HG02763 (cell line): ENCODE measurements at regions not wholly inside any gene's neighbourhood (a gene's known extent, or its start where the extent isn't known, plus 50 kb on each side); places are given as distances from the start of the nearest gene placed in this dataset.
"Not testable (repeated sequence)": the region's sequence is repeated elsewhere in the genome, so short reads cannot be mapped to it uniquely, and the experiment has no call there.

ENCODE experiments used
- ATAC-seq: cut with Tn5 transposase; IDR thresholded peaks from one replicate; pipeline ENCODE4 v1.9.1; 2021; ENCODE audit warnings: mild to moderate bottlenecking, moderate library complexity; ENCODE audit not compliant: unreplicated experiment

DNA sequence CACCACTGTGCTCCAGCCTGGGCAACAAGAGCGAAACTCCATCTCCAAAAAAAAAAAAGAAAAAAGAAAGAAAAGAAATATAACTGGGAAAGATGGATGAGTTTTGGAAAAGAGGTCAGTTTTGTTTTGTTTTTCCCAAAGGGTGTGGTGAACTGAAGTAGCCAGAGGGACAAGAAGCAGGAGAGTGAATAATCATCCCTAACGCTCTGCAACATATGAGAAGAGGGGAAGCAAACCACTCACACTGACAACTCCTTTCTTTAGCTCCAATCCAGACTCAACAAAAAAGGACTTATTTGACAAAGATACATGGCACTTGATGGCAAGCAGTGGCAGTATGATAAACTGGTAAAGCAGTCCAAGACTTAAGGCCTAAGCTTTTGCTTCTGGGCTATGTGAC is 176.1 kb upstream of the HMHB1 start:
- no peak for ATAC-seq

DNA sequence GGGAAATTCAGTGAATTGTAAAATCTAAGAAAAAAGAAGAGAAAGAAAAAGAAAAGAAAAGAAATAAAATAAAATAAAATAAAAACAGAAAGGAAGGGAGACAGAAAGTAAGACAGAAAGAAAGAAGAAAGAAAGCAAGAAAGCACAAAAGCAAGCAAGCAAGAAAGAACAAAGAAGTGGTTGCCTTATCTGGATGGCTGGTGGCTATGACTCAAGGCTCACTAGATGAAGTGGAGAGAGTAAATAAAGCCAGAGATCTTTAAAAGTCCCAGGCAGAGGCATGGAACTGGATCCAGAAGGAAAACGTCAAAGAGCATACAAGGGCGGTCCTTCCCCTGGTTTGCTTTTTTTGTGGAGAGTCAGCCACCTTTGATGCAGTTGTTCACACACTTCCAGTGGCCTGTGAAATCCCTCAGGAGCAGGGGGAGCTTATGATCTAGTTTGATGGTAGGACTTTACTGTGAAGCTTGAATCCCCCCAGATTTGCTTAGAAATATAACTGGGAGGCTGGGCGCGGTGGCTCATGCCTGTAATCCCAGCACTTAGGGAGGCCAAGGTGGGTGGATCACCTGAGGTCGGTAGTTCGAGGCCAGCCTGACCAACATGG is 176.7 kb upstream of the HMHB1 start:
- ATAC-seq, result no peak

DNA sequence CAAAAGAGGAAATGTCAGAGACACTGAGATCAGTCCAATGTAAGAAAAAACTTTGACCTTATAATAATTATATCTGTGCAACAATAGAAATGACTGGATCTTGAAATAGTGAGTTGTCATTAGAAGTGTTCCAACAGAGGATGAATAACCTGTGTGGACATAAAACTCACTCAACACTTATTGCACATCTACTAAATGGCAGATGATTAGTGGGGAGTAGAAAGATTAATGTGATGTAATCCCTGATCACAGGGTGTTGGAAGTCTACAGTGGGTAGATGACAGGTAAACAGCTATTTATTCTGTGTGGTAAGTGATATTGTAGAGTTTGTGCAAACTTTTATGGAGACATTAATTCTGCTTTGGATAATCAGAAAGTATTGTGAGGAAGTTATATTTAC is 177.3 kb upstream of the HMHB1 start:
- ATAC-seq, result no peak

DNA sequence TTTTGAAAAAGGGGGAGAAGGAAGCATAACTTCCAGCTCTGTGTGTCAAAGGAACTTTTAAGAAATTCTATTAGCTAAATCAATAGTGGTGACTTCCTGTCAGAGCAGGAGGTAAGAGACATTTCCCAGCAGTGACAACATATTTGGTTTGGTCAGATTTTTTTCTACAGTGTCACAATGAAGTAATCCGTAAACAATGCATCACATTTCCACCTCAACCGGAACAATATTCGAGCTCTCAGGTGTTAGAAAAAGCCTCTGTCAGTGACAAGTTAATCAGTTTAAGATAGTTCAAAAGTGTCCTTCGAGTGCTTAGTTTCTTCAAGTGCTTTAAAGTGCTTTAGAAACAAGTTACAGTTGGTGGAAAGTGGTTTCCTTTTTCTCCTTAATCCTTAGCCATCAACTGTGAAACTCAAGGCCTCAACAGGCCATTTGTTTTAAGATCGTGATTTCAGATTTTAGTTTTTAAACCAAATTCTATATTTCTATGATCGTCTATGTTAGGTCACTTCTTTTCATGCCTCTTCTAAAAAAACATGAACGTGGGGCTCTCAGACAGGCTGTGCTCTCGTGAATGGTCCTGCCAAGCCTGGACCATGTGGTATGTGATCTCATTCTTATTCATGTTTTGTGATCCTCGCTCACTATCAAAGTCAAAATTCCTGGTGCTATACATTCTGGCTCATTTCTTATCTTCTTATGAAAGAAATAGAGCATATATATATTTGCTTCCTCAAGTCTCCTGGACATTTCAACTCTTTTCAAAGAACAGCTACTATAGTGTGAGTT is 181.9 kb upstream of the HMHB1 start:
- ATAC-seq, result no peak

DNA sequence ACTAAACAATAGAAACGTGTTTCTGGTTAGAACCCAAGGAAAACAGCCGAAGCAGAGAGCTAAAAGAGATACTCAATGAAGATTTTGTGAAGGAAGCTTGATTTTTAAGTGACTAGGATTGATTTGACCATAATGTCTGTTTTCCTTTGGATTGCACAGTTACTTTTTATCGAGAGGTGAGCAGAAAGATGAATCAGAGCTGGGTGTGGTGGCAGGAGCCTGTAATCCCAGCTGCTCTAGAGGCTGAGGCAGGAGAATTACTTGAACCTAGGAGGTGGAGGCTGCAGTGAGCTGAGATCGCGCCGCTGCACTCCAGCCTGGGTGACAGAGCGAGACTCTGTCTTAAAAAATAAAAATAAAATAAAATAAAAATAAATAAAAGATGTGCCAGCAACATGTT is 186.9 kb upstream of the HMHB1 start:
- not testable (repeated sequence) for ATAC-seq

DNA sequence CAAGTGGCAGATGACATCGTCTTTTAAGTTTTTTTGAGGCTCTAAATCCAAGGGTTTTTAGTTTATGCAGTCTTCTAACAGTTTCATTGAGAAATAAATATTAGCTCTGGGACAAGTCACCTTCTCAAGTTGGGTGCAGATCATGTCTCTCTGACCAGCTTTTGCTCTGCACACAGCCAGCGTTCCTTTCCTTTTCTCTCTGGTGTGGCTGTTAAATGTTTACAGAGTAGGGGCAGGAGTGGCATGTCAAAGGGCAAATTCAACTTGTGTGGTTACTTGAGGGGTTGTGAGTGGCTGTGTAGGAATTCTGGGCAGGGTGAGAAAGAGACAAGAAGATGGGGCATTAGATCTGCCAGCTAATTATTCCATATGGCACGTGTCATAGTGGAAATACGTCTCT is 187.5 kb upstream of the HMHB1 start:
- ATAC-seq, result no peak

DNA sequence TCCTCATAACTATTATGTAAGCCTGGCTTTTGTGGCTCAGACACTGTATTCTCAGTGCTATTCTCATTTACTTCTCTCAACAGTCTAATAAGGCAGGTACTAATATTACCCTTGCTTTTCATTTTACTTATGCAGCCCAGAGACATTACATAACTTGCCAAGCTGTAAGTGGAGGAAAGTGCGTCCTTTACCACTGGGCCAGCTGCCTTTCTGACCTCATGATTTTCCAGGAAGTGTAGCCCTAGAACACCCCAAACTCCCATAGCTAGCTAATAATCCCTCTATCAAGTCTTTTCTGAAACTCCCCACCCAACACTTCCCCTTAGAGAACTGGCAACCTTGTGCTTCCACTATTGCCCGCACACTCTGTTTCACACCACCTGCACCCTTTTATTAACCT is 192.9 kb upstream of the HMHB1 start:
- ATAC-seq, result no peak

DNA sequence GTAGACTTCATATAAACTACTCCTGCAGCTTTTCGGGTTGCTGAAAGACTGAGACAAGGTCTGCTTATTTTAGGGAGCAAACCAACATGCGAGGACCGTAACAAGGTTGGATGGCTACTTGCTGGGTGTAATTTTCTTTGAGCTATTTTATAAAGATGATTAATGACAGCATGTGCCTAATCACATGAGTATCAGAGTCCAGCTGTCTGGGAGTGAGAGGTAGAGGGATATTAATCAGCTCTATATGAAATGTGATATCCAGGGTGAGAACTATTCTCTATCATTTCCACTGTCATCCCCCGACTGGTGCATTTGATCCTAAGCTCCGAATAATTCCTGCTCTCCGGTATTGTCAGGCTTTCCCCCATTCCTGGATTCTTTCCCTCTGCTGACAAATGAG is 193.8 kb upstream of the HMHB1 start:
- no peak for ATAC-seq

DNA sequence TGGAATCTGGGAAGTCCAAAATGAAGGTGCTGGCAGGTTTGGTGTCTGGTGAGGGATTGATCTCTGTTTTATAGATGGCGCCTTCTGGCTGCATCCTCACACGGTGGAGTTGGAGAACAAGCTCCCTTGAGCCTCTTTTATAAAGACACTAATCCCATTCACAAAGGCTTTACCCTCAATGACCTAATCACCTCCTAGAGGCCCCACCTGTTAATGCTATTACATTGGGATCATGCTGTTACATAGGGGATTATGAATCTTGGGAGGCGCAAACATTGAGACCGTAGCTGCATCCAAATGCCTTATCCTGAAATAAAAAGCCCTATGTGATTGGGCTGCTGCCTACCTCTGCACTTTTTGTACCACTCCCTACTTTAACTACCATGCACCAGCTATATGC is 197.1 kb upstream of the HMHB1 start:
- no peak for ATAC-seq

DNA sequence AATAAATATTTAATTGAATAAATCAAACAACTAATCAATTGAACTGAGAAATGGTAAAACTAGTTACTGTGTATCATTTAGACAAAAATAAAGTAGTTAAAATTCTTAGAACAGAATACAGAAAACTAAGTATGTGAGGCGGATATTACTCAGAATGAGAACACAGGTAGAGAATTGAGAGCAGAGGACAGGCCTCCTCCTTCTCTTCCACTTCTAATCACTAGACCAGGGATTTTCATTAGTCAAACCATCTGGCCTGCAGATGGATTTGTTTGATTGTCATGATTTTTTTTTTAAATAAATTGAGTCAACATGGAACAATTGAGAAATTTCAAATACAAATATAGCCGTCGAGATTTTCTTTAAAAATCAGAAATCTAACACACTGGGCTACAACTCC is 198.6 kb upstream of the HMHB1 start:
- no peak for ATAC-seq

DNA sequence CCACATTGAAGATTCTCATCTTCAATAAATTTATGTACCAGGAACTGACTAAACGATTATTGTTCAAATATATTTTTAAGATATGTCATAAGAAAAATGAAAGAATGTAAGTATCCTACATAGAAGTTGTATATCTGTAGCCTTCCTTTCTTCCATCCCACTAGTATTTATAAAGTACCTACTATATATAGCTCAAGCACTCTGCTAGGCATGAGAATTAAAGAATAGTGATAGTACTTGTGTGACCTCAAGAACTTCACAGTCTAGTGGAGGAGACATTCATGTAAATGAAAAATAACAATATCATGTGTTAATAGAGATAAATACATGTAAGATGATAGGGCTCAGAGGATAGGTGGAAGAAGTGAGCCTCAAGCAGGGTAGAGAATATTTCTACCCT is 201.0 kb upstream of the HMHB1 start:
- ATAC-seq, result no peak

DNA sequence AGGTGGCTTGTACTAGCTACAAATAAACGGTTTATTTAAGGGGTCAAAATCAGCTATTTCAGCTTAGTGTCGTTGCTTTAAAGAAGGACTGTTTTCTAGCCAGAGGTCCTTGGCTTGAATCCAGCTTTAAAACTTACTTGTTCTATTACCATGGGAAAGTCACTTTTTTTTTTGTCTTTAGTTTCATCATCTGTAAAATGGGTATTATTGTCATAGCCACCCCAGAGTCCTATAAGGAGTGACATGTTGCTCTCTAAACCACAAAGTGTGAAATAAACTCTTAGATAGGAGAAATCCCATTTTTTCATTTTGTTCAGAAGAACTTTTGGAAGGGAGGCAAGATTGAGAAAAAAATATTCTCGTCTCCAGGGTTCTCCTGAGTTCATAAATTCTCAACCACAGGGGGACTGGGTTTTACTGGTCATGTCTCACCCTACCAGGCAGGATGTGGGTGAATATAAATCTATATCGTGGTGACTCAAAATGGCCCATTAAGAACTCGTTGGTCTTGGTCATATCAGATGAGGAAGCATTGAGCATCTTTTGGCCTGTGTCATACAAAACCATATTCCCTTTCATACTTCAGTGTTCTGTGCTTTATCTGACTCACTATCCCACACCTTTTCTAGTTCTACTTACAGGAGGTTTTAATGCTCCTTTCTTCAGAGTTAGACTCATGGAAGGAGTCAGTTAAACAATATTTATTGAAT is 202.7 kb upstream of the NR3C1 start:
- no peak for ATAC-seq

DNA sequence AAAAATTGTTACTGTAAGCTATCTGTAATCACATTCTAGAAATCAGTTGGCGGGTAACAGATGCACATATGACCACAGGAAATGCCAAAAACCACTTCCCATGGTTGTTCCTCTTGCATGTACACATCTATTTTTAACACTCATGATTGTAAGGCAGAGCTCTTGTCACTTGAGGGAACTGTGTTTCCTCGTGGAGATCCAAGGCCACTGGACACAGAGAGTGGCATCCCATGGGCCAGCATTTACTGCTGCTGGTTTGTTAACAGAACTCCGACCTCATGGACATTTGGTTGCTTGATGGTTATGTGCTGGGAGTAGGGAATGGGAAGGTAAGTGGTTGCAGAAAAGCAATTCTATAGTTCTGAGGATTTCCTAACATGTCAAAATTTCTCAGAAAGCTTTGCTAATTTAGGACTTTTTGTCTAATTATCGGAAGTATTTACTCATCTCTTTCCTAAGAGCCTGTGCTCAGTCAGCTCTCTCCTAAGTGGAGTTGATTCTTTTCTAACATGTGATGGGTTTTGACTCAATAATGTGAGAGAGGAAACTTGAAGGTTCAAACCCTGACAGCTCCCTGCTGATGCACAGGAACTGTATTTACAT is 202.0 kb upstream of the NR3C1 start:
- ATAC-seq, result no peak

DNA sequence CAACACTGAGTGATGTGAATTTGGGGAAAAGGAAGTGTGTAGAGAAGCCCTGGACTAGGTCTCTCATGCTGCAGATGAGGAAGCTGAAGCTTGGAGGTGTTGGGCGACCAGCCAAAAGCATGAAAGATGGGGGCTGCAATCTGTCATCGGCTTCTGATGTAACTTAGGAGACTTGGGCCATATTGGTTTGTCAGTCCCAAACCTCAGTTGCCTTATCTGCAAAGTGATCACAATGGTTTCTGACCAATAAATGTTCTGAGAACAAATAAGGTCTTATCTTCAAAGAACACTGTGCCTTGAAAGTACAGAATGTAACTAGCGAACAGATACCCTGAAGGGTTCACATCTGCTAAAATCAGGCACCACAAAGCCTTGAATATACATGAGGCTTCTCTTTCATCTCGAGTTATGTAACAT is 198.4 kb upstream of the NR3C1 start:
- ATAC-seq, result no peak

DNA sequence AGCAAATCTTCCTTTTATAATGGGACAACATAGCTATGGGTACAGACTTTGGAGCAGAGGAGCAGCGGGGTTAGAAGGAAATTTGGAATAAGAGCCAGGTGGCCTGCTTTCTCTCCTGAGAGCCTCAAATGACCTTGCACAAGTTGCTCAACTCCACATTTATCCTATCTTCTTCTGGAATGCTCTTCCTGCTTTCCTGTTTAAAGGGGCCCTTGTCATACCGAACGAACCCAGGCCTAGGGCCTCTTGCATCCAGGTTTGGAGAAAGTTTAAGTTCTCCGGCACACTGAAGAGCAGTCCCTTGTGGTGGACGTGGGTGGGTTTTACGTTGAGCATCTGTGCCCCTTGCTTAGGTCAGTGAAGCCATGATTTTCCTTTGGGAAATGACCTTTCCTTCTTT is 197.9 kb upstream of the NR3C1 start:
- ATAC-seq, result no peak

DNA sequence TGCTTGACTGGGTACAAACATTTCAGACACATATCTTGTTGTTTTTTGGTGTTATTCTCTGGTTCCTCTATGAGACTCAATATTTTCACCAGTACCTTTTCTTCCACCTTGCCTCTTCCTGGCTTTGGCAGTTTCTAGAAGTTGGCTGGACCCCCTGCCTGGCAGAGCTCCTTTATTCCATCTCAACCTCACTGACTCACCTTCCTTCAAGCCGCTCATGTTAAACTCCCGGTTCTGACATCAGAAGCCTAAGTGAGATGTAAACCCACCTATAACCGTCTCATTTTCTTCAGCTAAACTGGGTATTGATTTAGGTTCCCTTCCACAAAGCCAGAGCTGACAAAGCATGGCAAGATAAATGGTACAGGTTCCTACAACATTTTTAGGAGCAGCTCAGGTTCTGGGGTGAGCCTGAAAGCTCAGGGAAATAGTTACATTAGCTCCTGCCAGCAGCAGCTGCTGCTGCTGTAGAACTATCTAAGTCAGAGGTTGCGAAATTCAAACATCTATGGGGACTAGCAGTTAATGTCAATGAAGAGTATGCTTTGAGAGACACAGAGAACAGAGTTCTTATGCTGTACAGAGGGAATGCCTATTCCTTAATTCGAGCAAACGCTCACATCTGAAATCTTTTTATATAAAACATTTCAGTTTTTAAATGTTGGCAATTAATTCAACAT is 197.1 kb upstream of the NR3C1 start:
- no peak for ATAC-seq

DNA sequence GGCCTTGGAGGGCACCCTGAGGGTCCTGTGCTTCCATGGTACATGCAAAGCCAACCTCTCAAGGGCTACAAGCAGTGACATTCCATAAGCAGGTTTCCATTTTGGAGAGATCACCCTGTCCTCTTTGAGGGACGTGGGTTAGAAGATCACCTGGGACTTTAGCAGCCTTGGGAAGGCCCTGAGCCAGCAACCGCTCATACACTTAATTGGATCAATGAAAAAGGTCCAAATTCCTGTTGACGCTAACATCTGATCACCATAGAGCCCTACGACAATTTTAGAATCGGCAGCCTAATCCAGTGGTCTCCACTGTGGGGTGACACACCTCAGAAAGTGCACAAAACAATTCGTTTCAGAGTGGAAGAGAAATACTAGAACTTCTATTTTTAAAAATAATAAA is 196.0 kb upstream of the NR3C1 start:
- ATAC-seq, result no peak

DNA sequence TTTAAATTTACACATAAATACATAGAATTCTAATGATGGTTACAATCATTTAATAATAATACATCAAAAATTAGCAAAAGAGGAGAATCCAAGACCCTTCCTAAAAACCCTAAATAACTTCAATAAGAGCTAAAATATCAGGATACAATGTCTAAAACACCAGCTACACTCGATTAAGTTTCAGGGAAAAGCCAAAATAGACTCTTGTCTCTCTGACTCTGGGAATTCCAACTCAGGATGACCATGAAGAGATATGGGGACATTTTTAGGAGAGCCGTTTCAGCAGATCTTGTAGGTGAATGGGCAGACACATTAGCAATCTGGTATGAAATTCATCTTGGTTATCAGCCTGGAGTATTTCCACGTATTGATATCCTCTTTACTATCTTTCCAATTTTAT is 193.3 kb upstream of the NR3C1 start:
- no peak for ATAC-seq

DNA sequence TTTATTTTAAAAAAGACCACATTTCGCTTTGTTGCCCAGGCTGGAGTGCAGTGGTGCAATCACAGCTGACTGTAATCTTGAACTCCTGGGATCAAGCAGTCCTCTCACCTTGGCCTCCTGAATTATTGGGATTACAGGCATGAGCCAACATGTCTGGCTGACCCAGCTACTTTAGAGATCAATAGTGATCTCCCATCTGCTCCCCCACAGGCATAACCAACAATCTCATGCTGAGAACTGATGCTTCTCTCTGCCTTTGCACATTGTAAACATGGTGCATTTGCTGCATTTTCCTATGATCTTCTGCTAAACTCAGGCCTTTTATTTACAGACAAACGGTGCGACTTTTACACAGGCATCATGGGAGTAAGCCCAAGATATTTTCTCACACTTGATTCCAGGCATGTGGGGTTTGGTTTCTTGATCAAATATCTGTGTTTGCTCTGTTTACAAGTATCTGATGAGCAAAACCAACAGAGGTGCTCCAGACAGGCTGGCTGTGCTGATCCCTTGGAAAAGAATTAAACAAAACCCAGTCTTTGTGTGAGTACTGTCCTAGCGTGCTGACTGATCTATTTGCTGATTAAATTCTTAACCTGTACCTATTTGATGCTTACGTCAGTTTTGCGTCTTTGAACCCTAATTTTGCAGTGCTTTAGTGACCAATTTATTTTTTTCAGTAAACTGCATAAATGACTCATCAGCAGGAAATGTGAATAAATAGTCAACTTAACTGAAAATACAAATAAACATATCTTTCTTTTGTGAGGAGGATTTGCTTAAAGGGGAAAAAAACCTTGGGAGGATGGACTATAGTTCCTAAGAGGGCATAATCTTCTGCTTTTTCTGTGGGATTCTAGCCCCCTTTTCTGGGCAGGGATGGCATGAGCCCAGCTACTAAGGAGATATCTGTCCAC is 191.7 kb upstream of the NR3C1 start:
- no peak for ATAC-seq

DNA sequence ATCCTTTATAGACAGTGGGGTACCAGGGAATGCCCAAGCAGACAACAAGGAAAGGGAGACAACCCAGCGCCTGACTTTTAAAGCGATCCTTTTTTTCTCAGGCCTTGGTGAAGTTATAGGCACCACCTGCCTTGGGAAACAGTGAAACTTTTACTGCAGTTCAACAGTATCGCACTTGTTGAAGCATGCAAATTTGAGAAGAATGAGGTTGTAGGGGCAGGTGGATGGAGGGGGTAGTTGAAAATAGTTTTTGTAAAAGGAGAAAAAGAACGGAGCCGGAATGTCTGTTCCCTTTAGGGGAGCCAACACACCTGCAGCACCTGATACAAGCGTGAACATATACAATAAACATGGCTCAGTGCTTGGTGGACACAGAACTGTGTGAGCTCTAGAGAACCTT is 190.2 kb upstream of the NR3C1 start:
- no peak for ATAC-seq
